Spleen (tissue), 11 donors: ENCODE measurements at regions not wholly inside any gene's neighbourhood (a gene's known extent, or its start where the extent isn't known, plus 50 kb on each side); places are given as distances from the start of the nearest gene placed in this dataset.

Experiments
- DNase-seq: peaks from one replicate; pipeline ENCODE4 v3.0.0-alpha.2; 2020
- H3K27ac ChIP-seq, 8 donors: fragments of 200-600 bp; sonication (generic) in 7 of 8; 1 replicate in 4 of 8; 2 replicates in 4 of 8; pipeline versions ENCODE4 v1.5.0 to v1.8.0; 2016 to 2021; ENCODE audit warnings: inconsistent platforms in 4 of 8, mild to moderate bottlenecking in 4 of 8, moderate library complexity in 1 of 8
- H3K27me3 ChIP-seq, 7 donors: fragments of 200-600 bp; sonication (generic) in 6 of 7; replicated peaks in 1 of 7; 1 replicate in 4 of 7; 2 replicates in 3 of 7; pipeline versions ENCODE4 v1.5.0 to v1.8.0; 2016 to 2021; ENCODE audit warnings: inconsistent platforms in 3 of 7, mild to moderate bottlenecking in 1 of 7
- H3K36me3 ChIP-seq, 6 donors: fragments of 200-600 bp; sonication (generic) in 5 of 6; 1 replicate in 4 of 6; 2 replicates in 2 of 6; pipeline versions ENCODE4 v1.5.0 to v1.8.0; 2016 to 2021; ENCODE audit warnings: inconsistent platforms in 2 of 6
- H3K4me1 ChIP-seq, 6 donors: fragments of 200-600 bp; sonication (generic) in 5 of 6; 1 replicate in 3 of 6; 2 replicates in 3 of 6; pipeline versions ENCODE4 v1.5.0 to v1.8.0; 2016 to 2021; ENCODE audit warnings: inconsistent platforms in 3 of 6
- H3K4me3 ChIP-seq, 8 donors: fragments of 200-600 bp; sonication (generic) in 7 of 8; 1 replicate in 4 of 8; 2 replicates in 4 of 8; pipeline versions ENCODE4 v1.5.0 to v1.8.0; 2016 to 2021; ENCODE audit warnings: inconsistent platforms in 4 of 8, mild to moderate bottlenecking in 4 of 8, moderate library complexity in 2 of 8
- H3K9me3 ChIP-seq, 8 donors: fragments of 200-600 bp; sonication (generic) in 7 of 8; 1 replicate in 4 of 8; 2 replicates in 4 of 8; pipeline versions ENCODE4 v1.5.0 to v1.8.0; 2016 to 2021; ENCODE audit warnings: inconsistent platforms in 4 of 8
- POLR2A ChIP-seq, 3 donors: fragments of 450-650 bp; IDR thresholded peaks; one replicate each; pipeline ENCODE4 v1.5.1; 2017; ENCODE audit warnings: antibody characterized with exemption in 3 of 3, mild to moderate bottlenecking in 1 of 3
- POLR2AphosphoS5 ChIP-seq, 3 donors: sonication (generic); formaldehyde crosslinking; IDR thresholded peaks; one replicate each; pipeline ENCODE4 v1.5.1; 2017; ENCODE audit warnings: antibody characterized with exemption in 3 of 3
- WGBS, 5 donors: extraction: QIAGEN DNeasy Blood & Tissue Kit in 3 of 5; methylation state at CpG; one replicate each; pipeline versions ENCODE4 v1.1.5 to v1.1.7; 2013 to 2018; 5-methylcytosine and 5-hydroxymethylcytosine counted together
- intact Hi-C: fragments of 100-400 bp; cut with DNase I; formaldehyde crosslinking; loops from one replicate; pipeline ENCODE4 v1.15.0; 2023; ENCODE audit warnings: low total_unique reads
- TF ChIP-seq, protein P1 (sequence below), 11 experiments: fragments of 200-600 bp in 7 of 11; fragments of 450-650 bp in 4 of 11; sonication (generic) in 4 of 11; IDR thresholded peaks in 8 of 11; conservative IDR thresholded peaks in 3 of 11; 1 replicate in 7 of 11; 2 replicates in 4 of 11; pipeline versions ENCODE4 v1.4.0 to v1.8.0; 2016 to 2021; ENCODE audit warnings: antibody characterized with exemption in 11 of 11, inconsistent platforms in 4 of 11, mild to moderate bottlenecking in 1 of 11
- donor health status: healthy with polysubstance abuse.
- donor health status: DM: no; HTN: no; CAD: no; lungs with moderate emphysema.
- donor health status: DM: no; HTN: no; CAD: no.
- donor health status: Bipolar disorder and iron deficiency.
- donor health status: healthy.
- donor health status: DM: no; HTN: no; CAD: no.
- donor health status: DM: yes; HTN: yes; CAD: no.

- Histone ChIP-seq H3K4me1 (peaks cover 0 to 14% (median 0%) of the 10 kb centered on the region in 6 donors), H3K9me3 (no peaks in the 10 kb centered on the region), H3K27me3 (no peaks in the 10 kb centered on the region), H3K27ac (no peak overlapping the region), H3K36me3 (peaks cover 0 to 22% (median 0%) of the 10 kb centered on the region in 6 donors), H3K4me3 (no peak overlapping the region)
- 65 to 100% (median 100%) methylated on average over 1 of the region's 1 CpG for WGBS, 5 donors
- DNase-seq: no peak
- no peak for TF ChIP-seq POLR2A (IDR thresholded peaks at IDR 0.05)
- TF ChIP-seq POLR2AphosphoS5 (IDR thresholded peaks at IDR 0.05): no peak
- TF ChIP-seq, protein P1, sequence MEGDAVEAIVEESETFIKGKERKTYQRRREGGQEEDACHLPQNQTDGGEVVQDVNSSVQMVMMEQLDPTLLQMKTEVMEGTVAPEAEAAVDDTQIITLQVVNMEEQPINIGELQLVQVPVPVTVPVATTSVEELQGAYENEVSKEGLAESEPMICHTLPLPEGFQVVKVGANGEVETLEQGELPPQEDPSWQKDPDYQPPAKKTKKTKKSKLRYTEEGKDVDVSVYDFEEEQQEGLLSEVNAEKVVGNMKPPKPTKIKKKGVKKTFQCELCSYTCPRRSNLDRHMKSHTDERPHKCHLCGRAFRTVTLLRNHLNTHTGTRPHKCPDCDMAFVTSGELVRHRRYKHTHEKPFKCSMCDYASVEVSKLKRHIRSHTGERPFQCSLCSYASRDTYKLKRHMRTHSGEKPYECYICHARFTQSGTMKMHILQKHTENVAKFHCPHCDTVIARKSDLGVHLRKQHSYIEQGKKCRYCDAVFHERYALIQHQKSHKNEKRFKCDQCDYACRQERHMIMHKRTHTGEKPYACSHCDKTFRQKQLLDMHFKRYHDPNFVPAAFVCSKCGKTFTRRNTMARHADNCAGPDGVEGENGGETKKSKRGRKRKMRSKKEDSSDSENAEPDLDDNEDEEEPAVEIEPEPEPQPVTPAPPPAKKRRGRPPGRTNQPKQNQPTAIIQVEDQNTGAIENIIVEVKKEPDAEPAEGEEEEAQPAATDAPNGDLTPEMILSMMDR (IDR thresholded peaks at IDR 0.05 in 8 of 11, conservative IDR thresholded peaks at IDR 0.05 in 3 of 11): no peak
- intact Hi-C loops: no loop called here
Measured at GRCh38 chrX:10073671-10074070, 83.1 kb upstream of the CLCN4 start.

DNA sequence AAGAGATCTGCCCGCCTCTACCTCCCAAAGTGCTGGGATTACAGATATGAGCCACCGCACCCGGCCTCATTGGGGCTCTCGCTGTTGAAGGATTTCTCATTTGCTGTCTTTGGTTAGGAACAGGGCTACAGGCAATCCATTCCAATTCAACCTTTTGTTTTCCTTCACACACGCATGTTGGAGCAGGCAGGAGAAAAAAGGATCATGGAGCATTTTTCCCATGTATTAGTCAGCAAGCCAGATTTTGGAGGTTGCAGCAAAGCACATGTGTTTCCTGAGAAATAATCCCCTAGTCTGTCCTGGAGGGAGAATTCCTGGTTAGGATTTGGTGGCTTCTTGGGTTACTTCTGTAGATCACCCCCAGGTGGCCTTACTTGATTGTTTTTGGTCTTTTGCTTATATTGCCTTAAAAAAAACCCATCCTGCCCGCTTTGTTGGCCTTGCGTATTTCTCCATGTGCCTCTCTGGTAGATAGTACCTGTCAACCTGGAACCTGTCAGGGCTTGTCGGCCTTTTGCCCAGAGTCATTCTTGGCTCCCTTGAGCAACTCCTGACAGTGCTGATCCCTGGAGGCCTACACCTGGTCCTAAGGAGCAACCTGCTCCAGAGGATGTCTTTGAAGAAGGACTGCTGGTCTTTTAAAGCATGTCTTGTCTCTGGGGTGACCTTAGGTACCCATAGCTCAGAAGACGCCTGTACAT, 82.4 kb upstream of the CLCN4 start:
- Histone ChIP-seq H3K9me3 (no peaks in the 10 kb centered on the region), H3K27me3 (no peaks in the 10 kb centered on the region), H3K27ac (no peak overlapping the region), H3K4me3 (no peak overlapping the region), H3K36me3 (peaks cover 0 to 27% (median 0%) of the 10 kb centered on the region in 6 donors), H3K4me1 (peaks cover 0 to 11% (median 0%) of the 10 kb centered on the region in 6 donors)
- no peak for DNase-seq
- intact Hi-C loops: no loop called here
- TF ChIP-seq, protein P1 (IDR thresholded peaks at IDR 0.05 in 8 of 11, conservative IDR thresholded peaks at IDR 0.05 in 3 of 11): no peak
- TF ChIP-seq POLR2AphosphoS5 (IDR thresholded peaks at IDR 0.05): no peak
- no peak for TF ChIP-seq POLR2A (IDR thresholded peaks at IDR 0.05)
- WGBS, 5 donors: 84 to 96% (median 94%) methylated on average over 8 to 9 of the region's 9 CpGs

GRCh38 chrX:10076765-10077164, 80.0 kb upstream of the CLCN4 start:
- Histone ChIP-seq H3K27me3 (no peaks in the 10 kb centered on the region), H3K36me3 (peaks cover 0 to 33% (median 0%) of the 10 kb centered on the region in 6 donors), H3K27ac (no peak overlapping the region), H3K9me3 (no peaks in the 10 kb centered on the region), H3K4me3 (no peak overlapping the region), H3K4me1 (peaks cover 0 to 7% (median 0%) of the 10 kb centered on the region in 6 donors)
- DNase-seq: no peak
- intact Hi-C loops: no loop called here
- no peak for TF ChIP-seq POLR2A (IDR thresholded peaks at IDR 0.05)
- WGBS, 5 donors: 93 to 100% (median 98%) methylated on average over 7 of the region's 7 CpGs

GRCh38 chrX:10077425-10078188, 79.2 kb upstream of the CLCN4 start:
- 68 to 96% (median 90%) methylated on average over 9 of the region's 9 CpGs for WGBS, 5 donors
- TF ChIP-seq POLR2AphosphoS5 (IDR thresholded peaks at IDR 0.05): no peak
- TF ChIP-seq, protein P1 (IDR thresholded peaks at IDR 0.05 in 8 of 11, conservative IDR thresholded peaks at IDR 0.05 in 3 of 11): no peak
- no peak for DNase-seq

More at GRCh38 chrX:10077425-10078188, 79.2 kb upstream of the CLCN4 start:
- H3K27ac ChIP-seq: no peak overlapping the region
- H3K27me3 ChIP-seq: no peaks in the 10 kb centered on the region
- no peak overlapping the region for H3K4me3 ChIP-seq
- intact Hi-C loops: no loop called here
- peaks cover 0 to 30% (median 0%) of the 10 kb centered on the region in 6 donors for H3K36me3 ChIP-seq
- H3K4me1 ChIP-seq: peaks cover 0 to 15% (median 0%) of the 10 kb centered on the region in 6 donors
- no peaks in the 10 kb centered on the region for H3K9me3 ChIP-seq
